ENCODE measurements at regions not wholly inside any gene's neighbourhood (a gene's known extent, or its start where the extent isn't known, plus 50 kb on each side); places are given as distances from the start of the nearest gene placed in this dataset.

GRCh38 chr2:36035137-36035536 is 320.4 kb upstream of the CRIM1 start:
- H2BK5ac ChIP-seq (ENCODE audit: low read length) = no peak overlapping the region
- WGBS (ENCODE audit: extremely low coverage, insufficient coverage, low lambda C conversion rate) = no CpG with 5 or more reads among the region's 3 CpGs
- H3K79me1 ChIP-seq (ENCODE audit: low read length) = no peaks in the 10 kb centered on the region
- no peak overlapping the region for H3K4me3 ChIP-seq (ENCODE audit: low read length)
- H3K56ac ChIP-seq (ENCODE audit: low read length) = no peak overlapping the region
- no peak overlapping the region for H3K27ac ChIP-seq (ENCODE audit: low read depth, low read length)
- H3K9ac ChIP-seq (ENCODE audit: low read length) = no peak overlapping the region
- no peak overlapping the region for H3K23ac ChIP-seq (ENCODE audit: low read length)
- H3K4ac ChIP-seq (ENCODE audit: low read depth, low read length) = no peak overlapping the region
- no peak overlapping the region for H4K5ac ChIP-seq (ENCODE audit: low read length)
- no peak overlapping the region for H2BK15ac ChIP-seq (replicated peaks; ENCODE audit: low read depth)
- H3K27me3 ChIP-seq (ENCODE audit: insufficient read depth, low read length, poor library complexity) = no peaks in the 10 kb centered on the region
- no peak overlapping the region for H3K4me2 ChIP-seq (ENCODE audit: low read length)
- no peak overlapping the region for H4K8ac ChIP-seq (ENCODE audit: low read depth, low read length)
- no peak for DNase-seq
- no peaks in the 10 kb centered on the region for H3K79me2 ChIP-seq (ENCODE audit: control insufficient read depth, insufficient read depth, low read length)
- no peak overlapping the region for H2AK5ac ChIP-seq (ENCODE audit: low read length)
- no peak overlapping the region for H2BK120ac ChIP-seq (ENCODE audit: low read depth, low read length)
- H3K36me3 ChIP-seq (ENCODE audit: control insufficient read depth, insufficient read depth, low read length) = no peaks in the 10 kb centered on the region
- no peaks in the 10 kb centered on the region for H3K4me1 ChIP-seq (ENCODE audit: control insufficient read depth, low read depth, low read length)
- no peak overlapping the region for H3K18ac ChIP-seq (ENCODE audit: low read length)

GRCh38 chr2:36032046-36032445 is 323.5 kb upstream of the CRIM1 start:
- H4K5ac ChIP-seq (ENCODE audit: low read length) = no peak overlapping the region
- no peak overlapping the region for H2BK120ac ChIP-seq (ENCODE audit: low read depth, low read length)
- no peak overlapping the region for H3K56ac ChIP-seq (ENCODE audit: low read length)
- H3K4me1 ChIP-seq (ENCODE audit: control insufficient read depth, low read depth, low read length) = no peaks in the 10 kb centered on the region
- no peak for DNase-seq
- H4K8ac ChIP-seq (ENCODE audit: low read depth, low read length) = no peak overlapping the region
- no peak overlapping the region for H3K23ac ChIP-seq (ENCODE audit: low read length)
- H3K4me2 ChIP-seq (ENCODE audit: low read length) = no peak overlapping the region
- H2BK5ac ChIP-seq (ENCODE audit: low read length) = no peak overlapping the region
- no peaks in the 10 kb centered on the region for H3K79me2 ChIP-seq (ENCODE audit: control insufficient read depth, insufficient read depth, low read length)
- H2AK5ac ChIP-seq (ENCODE audit: low read length) = no peak overlapping the region
- H2BK15ac ChIP-seq (replicated peaks; ENCODE audit: low read depth) = no peak overlapping the region
- no peak overlapping the region for H3K18ac ChIP-seq (ENCODE audit: low read length)
- no peak overlapping the region for H3K4ac ChIP-seq (ENCODE audit: low read depth, low read length)
- no peaks in the 10 kb centered on the region for H3K36me3 ChIP-seq (ENCODE audit: control insufficient read depth, insufficient read depth, low read length)
- H3K27ac ChIP-seq (ENCODE audit: low read depth, low read length) = no peak overlapping the region
- H3K9ac ChIP-seq (ENCODE audit: low read length) = no peak overlapping the region
- H3K27me3 ChIP-seq (ENCODE audit: insufficient read depth, low read length, poor library complexity) = no peaks in the 10 kb centered on the region
- no peaks in the 10 kb centered on the region for H3K79me1 ChIP-seq (ENCODE audit: low read length)
- H3K4me3 ChIP-seq (ENCODE audit: low read length) = no peak overlapping the region
- WGBS (ENCODE audit: extremely low coverage, insufficient coverage, low lambda C conversion rate) = no CpG with 5 or more reads among the region's 3 CpGs

GRCh38 chr2:36031471-36031870 is 324.1 kb upstream of the CRIM1 start:
- no CpG with 5 or more reads among the region's 1 CpG for WGBS (ENCODE audit: extremely low coverage, insufficient coverage, low lambda C conversion rate)
- Histone ChIP-seq H3K9ac (ENCODE audit: low read length) (no peak overlapping the region), H3K4me3 (ENCODE audit: low read length) (no peak overlapping the region), H2BK120ac (ENCODE audit: low read depth, low read length) (no peak overlapping the region), H2AK5ac (ENCODE audit: low read length) (no peak overlapping the region), H2BK15ac (replicated peaks; ENCODE audit: low read depth) (no peak overlapping the region), H3K4me2 (ENCODE audit: low read length) (no peak overlapping the region), H3K79me2 (ENCODE audit: control insufficient read depth, insufficient read depth, low read length) (no peaks in the 10 kb centered on the region), H3K18ac (ENCODE audit: low read length) (no peak overlapping the region), H3K79me1 (ENCODE audit: low read length) (no peaks in the 10 kb centered on the region), H3K36me3 (ENCODE audit: control insufficient read depth, insufficient read depth, low read length) (no peaks in the 10 kb centered on the region), H3K4ac (ENCODE audit: low read depth, low read length) (no peak overlapping the region), H3K27ac (ENCODE audit: low read depth, low read length) (no peak overlapping the region), H3K23ac (ENCODE audit: low read length) (no peak overlapping the region), H2BK5ac (ENCODE audit: low read length) (no peak overlapping the region), H3K27me3 (ENCODE audit: insufficient read depth, low read length, poor library complexity) (no peaks in the 10 kb centered on the region), H4K5ac (ENCODE audit: low read length) (no peak overlapping the region), H3K56ac (ENCODE audit: low read length) (no peak overlapping the region), H3K4me1 (ENCODE audit: control insufficient read depth, low read depth, low read length) (no peaks in the 10 kb centered on the region), H4K8ac (ENCODE audit: low read depth, low read length) (no peak overlapping the region)
- no peak for DNase-seq

- H4K5ac ChIP-seq (ENCODE audit: low read length) = no peak overlapping the region
- H4K8ac ChIP-seq (ENCODE audit: low read depth, low read length) = no peak overlapping the region
- H3K4ac ChIP-seq (ENCODE audit: low read depth, low read length) = no peak overlapping the region
- H3K79me1 ChIP-seq (ENCODE audit: low read length) = no peaks in the 10 kb centered on the region
- no peak overlapping the region for H3K18ac ChIP-seq (ENCODE audit: low read length)
- H3K56ac ChIP-seq (ENCODE audit: low read length) = no peak overlapping the region
- no peak overlapping the region for H3K4me2 ChIP-seq (ENCODE audit: low read length)
- no peak overlapping the region for H2AK5ac ChIP-seq (ENCODE audit: low read length)
- H3K9ac ChIP-seq (ENCODE audit: low read length) = no peak overlapping the region
- H3K27ac ChIP-seq (ENCODE audit: low read depth, low read length) = no peak overlapping the region
- DNase-seq = no peak
- H2BK120ac ChIP-seq (ENCODE audit: low read depth, low read length) = no peak overlapping the region
- no CpG with 5 or more reads among the region's 2 CpGs for WGBS (ENCODE audit: extremely low coverage, insufficient coverage, low lambda C conversion rate)
- H3K4me3 ChIP-seq (ENCODE audit: low read length) = no peak overlapping the region
- no peaks in the 10 kb centered on the region for H3K36me3 ChIP-seq (ENCODE audit: control insufficient read depth, insufficient read depth, low read length)
- H2BK15ac ChIP-seq (replicated peaks; ENCODE audit: low read depth) = no peak overlapping the region
- no peaks in the 10 kb centered on the region for H3K4me1 ChIP-seq (ENCODE audit: control insufficient read depth, low read depth, low read length)
- no peaks in the 10 kb centered on the region for H3K79me2 ChIP-seq (ENCODE audit: control insufficient read depth, insufficient read depth, low read length)
- no peak overlapping the region for H3K23ac ChIP-seq (ENCODE audit: low read length)
- no peak overlapping the region for H2BK5ac ChIP-seq (ENCODE audit: low read length)
- no peaks in the 10 kb centered on the region for H3K27me3 ChIP-seq (ENCODE audit: insufficient read depth, low read length, poor library complexity)
These were observed 328.0 kb upstream of the CRIM1 start for GRCh38 chr2:36027616-36028015.

GRCh38 chr2:36013064-36013463 is 342.5 kb upstream of the CRIM1 start:
- Histone ChIP-seq H3K4me1 (ENCODE audit: control insufficient read depth, low read depth, low read length) (no peaks in the 10 kb centered on the region), H3K4ac (ENCODE audit: low read depth, low read length) (no peak overlapping the region), H2AK5ac (ENCODE audit: low read length) (no peak overlapping the region), H3K4me3 (ENCODE audit: low read length) (no peak overlapping the region), H4K5ac (ENCODE audit: low read length) (no peak overlapping the region), H2BK5ac (ENCODE audit: low read length) (no peak overlapping the region), H3K36me3 (ENCODE audit: control insufficient read depth, insufficient read depth, low read length) (no peaks in the 10 kb centered on the region), H3K79me1 (ENCODE audit: low read length) (no peaks in the 10 kb centered on the region), H3K27ac (ENCODE audit: low read depth, low read length) (no peak overlapping the region), H3K9ac (ENCODE audit: low read length) (no peak overlapping the region), H3K56ac (ENCODE audit: low read length) (no peak overlapping the region), H3K79me2 (ENCODE audit: control insufficient read depth, insufficient read depth, low read length) (no peaks in the 10 kb centered on the region), H2BK15ac (replicated peaks; ENCODE audit: low read depth) (no peak overlapping the region), H3K4me2 (ENCODE audit: low read length) (no peak overlapping the region), H3K23ac (ENCODE audit: low read length) (no peak overlapping the region), H3K27me3 (ENCODE audit: insufficient read depth, low read length, poor library complexity) (no peaks in the 10 kb centered on the region), H4K8ac (ENCODE audit: low read depth, low read length) (no peak overlapping the region), H3K18ac (ENCODE audit: low read length) (no peak overlapping the region), H2BK120ac (ENCODE audit: low read depth, low read length) (no peak overlapping the region)
- no peak for DNase-seq
- WGBS (ENCODE audit: extremely low coverage, insufficient coverage, low lambda C conversion rate) = no CpG with 5 or more reads among the region's 1 CpG

- Histone ChIP-seq H3K27ac (ENCODE audit: low read depth, low read length) (no peak overlapping the region), H2BK15ac (replicated peaks; ENCODE audit: low read depth) (no peak overlapping the region), H3K9ac (ENCODE audit: low read length) (no peak overlapping the region), H3K36me3 (ENCODE audit: control insufficient read depth, insufficient read depth, low read length) (no peaks in the 10 kb centered on the region), H3K56ac (ENCODE audit: low read length) (no peak overlapping the region), H3K4me2 (ENCODE audit: low read length) (no peak overlapping the region), H3K79me2 (ENCODE audit: control insufficient read depth, insufficient read depth, low read length) (no peaks in the 10 kb centered on the region), H4K8ac (ENCODE audit: low read depth, low read length) (no peak overlapping the region), H3K23ac (ENCODE audit: low read length) (no peak overlapping the region), H2BK120ac (ENCODE audit: low read depth, low read length) (no peak overlapping the region), H2BK5ac (ENCODE audit: low read length) (no peak overlapping the region), H3K18ac (ENCODE audit: low read length) (no peak overlapping the region), H4K5ac (ENCODE audit: low read length) (no peak overlapping the region), H3K4me3 (ENCODE audit: low read length) (no peak overlapping the region), H2AK5ac (ENCODE audit: low read length) (no peak overlapping the region), H3K4me1 (ENCODE audit: control insufficient read depth, low read depth, low read length) (no peaks in the 10 kb centered on the region), H3K4ac (ENCODE audit: low read depth, low read length) (no peak overlapping the region), H3K27me3 (ENCODE audit: insufficient read depth, low read length, poor library complexity) (no peaks in the 10 kb centered on the region), H3K79me1 (ENCODE audit: low read length) (no peaks in the 10 kb centered on the region)
- no CpG with 5 or more reads among the region's 4 CpGs for WGBS (ENCODE audit: extremely low coverage, insufficient coverage, low lambda C conversion rate)
- DNase-seq = peak; percentile 13
These were observed 349.1 kb upstream of the CRIM1 start for GRCh38 chr2:36006444-36006843.
